ENCODE measurements at regions not wholly inside any gene's neighbourhood (a gene's known extent, or its start where the extent isn't known, plus 50 kb on each side); places are given as distances from the start of the nearest gene placed in this dataset.

GRCh38 chr6:93083337-93084230 lies 335.8 kb downstream of the EPHA7 start:
- Histone ChIP-seq H3K9me3 (ENCODE audit: control insufficient read depth, insufficient read depth, low read length) (no peaks in the 10 kb centered on the region), H3K36me3 (ENCODE audit: control insufficient read depth, insufficient read depth, low read length) (no peaks in the 10 kb centered on the region), H3K4me1 (ENCODE audit: control insufficient read depth, insufficient read depth, low read length) (no peaks in the 10 kb centered on the region), H3K27me3 (ENCODE audit: control insufficient read depth, insufficient read depth, low read length) (no peaks in the 10 kb centered on the region), H3K4me3 (ENCODE audit: low read length) (no peak overlapping the region), H3K27ac (ENCODE audit: low read length) (no peak overlapping the region)
- no peak for DNase-seq (ENCODE audit: low read depth, low spot score)
- WGBS (ENCODE audit: insufficient coverage, insufficient read length): no CpG with 5 or more reads among the region's 1 CpG

DNA sequence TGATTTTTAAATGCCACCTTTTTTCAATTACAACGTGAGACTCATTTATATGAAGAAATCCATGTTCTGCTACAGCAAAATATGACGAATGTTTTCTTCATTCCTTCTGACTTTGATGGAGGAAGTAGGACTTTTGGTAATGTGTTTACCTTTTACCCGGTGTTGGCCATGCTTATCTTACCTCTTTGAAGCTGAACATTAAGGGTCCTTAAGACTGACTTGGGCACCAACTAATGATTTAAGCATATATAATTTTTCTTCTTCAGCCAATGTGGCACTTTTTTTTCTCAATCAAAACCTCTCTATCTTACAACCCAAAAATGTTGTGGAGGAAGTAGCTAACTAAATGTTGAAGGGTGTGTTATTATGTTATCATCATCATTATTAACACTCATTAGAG lies 337.5 kb downstream of the EPHA7 start:
- Histone ChIP-seq H3K27me3 (ENCODE audit: control insufficient read depth, insufficient read depth, low read length) (no peaks in the 10 kb centered on the region), H3K36me3 (ENCODE audit: control insufficient read depth, insufficient read depth, low read length) (no peaks in the 10 kb centered on the region), H3K9me3 (ENCODE audit: control insufficient read depth, insufficient read depth, low read length) (no peaks in the 10 kb centered on the region), H3K4me1 (ENCODE audit: control insufficient read depth, insufficient read depth, low read length) (no peaks in the 10 kb centered on the region), H3K4me3 (ENCODE audit: low read length) (no peak overlapping the region), H3K27ac (ENCODE audit: low read length) (no peak overlapping the region)
- DNase-seq (ENCODE audit: low read depth, low spot score): no peak
- WGBS (ENCODE audit: insufficient coverage, insufficient read length): no CpG with 5 or more reads among the region's 3 CpGs

- H3K4me1 ChIP-seq (ENCODE audit: control insufficient read depth, insufficient read depth, low read length): no peaks in the 10 kb centered on the region
- no peaks in the 10 kb centered on the region for H3K27me3 ChIP-seq (ENCODE audit: control insufficient read depth, insufficient read depth, low read length)
- no peak overlapping the region for H3K4me3 ChIP-seq (ENCODE audit: low read length)
- peak; percentile 7 for DNase-seq (ENCODE audit: low read depth, low spot score)
- H3K36me3 ChIP-seq (ENCODE audit: control insufficient read depth, insufficient read depth, low read length): no peaks in the 10 kb centered on the region
- WGBS (ENCODE audit: insufficient coverage, insufficient read length): no CpG with 5 or more reads among the region's 1 CpG
- H3K27ac ChIP-seq (ENCODE audit: low read length): no peak overlapping the region
- no peaks in the 10 kb centered on the region for H3K9me3 ChIP-seq (ENCODE audit: control insufficient read depth, insufficient read depth, low read length)
Measured at GRCh38 chr6:93079061-93079460, 340.3 kb downstream of the EPHA7 start.

DNA sequence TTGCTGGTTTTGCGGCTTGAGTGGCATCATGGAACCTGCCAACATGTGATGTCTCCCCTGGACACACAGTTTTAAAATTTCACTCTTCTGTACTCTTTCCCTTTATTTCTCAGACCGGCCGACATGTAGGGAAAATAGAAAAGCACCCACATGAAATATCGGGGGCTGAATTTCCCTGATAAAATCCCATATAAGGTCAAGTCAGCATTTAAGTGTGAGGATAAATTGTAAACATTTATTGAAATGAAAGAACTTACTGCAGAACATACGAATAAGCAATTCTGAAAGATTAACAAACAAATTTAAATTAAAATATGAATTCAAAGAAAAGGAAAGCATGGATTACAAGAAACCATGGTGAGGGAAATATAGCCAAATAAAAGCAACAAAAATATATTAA lies 345.5 kb downstream of the EPHA7 start:
- no CpG with 5 or more reads among the region's 5 CpGs for WGBS (ENCODE audit: insufficient coverage, insufficient read length)
- no peaks in the 10 kb centered on the region for H3K36me3 ChIP-seq (ENCODE audit: control insufficient read depth, insufficient read depth, low read length)
- no peaks in the 10 kb centered on the region for H3K9me3 ChIP-seq (ENCODE audit: control insufficient read depth, insufficient read depth, low read length)
- no peaks in the 10 kb centered on the region for H3K4me1 ChIP-seq (ENCODE audit: control insufficient read depth, insufficient read depth, low read length)
- no peak overlapping the region for H3K4me3 ChIP-seq (ENCODE audit: low read length)
- no peaks in the 10 kb centered on the region for H3K27me3 ChIP-seq (ENCODE audit: control insufficient read depth, insufficient read depth, low read length)
- DNase-seq (ENCODE audit: low read depth, low spot score): no peak
- H3K27ac ChIP-seq (ENCODE audit: low read length): no peak overlapping the region

GRCh38 chr6:93069856-93070255 lies 349.5 kb downstream of the EPHA7 start:
- Histone ChIP-seq H3K9me3 (ENCODE audit: control insufficient read depth, insufficient read depth, low read length) (no peaks in the 10 kb centered on the region), H3K36me3 (ENCODE audit: control insufficient read depth, insufficient read depth, low read length) (no peaks in the 10 kb centered on the region), H3K4me3 (ENCODE audit: low read length) (no peak overlapping the region), H3K27me3 (ENCODE audit: control insufficient read depth, insufficient read depth, low read length) (no peaks in the 10 kb centered on the region), H3K27ac (ENCODE audit: low read length) (no peak overlapping the region), H3K4me1 (ENCODE audit: control insufficient read depth, insufficient read depth, low read length) (no peaks in the 10 kb centered on the region)
- DNase-seq (ENCODE audit: low read depth, low spot score): no peak
- WGBS (ENCODE audit: insufficient coverage, insufficient read length): no CpG with 5 or more reads among the region's 1 CpG

DNA sequence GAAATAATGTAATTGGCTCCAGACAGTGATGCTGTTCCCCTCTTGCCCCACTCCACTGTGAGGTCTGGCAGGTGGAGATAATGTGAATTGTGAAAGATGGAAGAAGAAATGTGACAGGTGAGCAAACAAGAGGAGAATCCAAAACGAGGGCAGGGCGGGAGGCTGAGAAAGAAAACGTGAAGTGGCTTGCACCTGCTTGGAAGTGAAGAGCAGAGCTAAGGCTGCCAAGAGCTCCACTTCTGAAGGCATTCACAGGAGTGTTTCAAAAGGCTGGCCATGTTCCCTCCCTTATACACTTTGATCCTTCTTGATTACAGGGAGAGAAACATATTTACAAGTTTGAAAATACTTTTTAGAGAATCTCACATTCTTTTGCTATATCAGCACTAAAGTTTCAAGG lies 359.4 kb downstream of the EPHA7 start:
- no peak overlapping the region for H3K4me3 ChIP-seq (ENCODE audit: low read length)
- no peaks in the 10 kb centered on the region for H3K9me3 ChIP-seq (ENCODE audit: control insufficient read depth, insufficient read depth, low read length)
- no peak overlapping the region for H3K27ac ChIP-seq (ENCODE audit: low read length)
- no peaks in the 10 kb centered on the region for H3K27me3 ChIP-seq (ENCODE audit: control insufficient read depth, insufficient read depth, low read length)
- no CpG with 5 or more reads among the region's 3 CpGs for WGBS (ENCODE audit: insufficient coverage, insufficient read length)
- no peaks in the 10 kb centered on the region for H3K4me1 ChIP-seq (ENCODE audit: control insufficient read depth, insufficient read depth, low read length)
- no peaks in the 10 kb centered on the region for H3K36me3 ChIP-seq (ENCODE audit: control insufficient read depth, insufficient read depth, low read length)
- no peak for DNase-seq (ENCODE audit: low read depth, low spot score)

DNA sequence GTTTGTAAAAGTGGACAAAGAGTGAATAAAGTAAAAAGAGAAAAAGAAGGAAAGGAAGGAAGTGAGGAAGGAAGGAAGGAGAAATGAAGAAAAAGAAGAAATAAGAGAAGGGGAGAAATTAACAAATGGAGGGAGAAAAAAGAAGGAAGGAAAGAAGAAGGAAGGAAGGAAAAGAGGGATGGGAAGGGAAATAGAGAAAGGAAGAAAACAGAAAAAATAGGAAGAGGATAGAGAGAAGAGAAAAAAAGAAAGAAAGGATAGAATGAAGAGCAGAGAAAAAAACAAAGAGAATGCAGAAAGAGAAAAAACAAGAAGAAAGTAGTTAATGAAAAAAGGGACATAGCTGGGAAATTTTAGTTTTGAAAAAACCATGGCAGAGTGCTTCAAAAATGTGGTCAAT lies 361.8 kb downstream of the EPHA7 start:
- H3K4me1 ChIP-seq (ENCODE audit: control insufficient read depth, insufficient read depth, low read length): no peaks in the 10 kb centered on the region
- no peaks in the 10 kb centered on the region for H3K27me3 ChIP-seq (ENCODE audit: control insufficient read depth, insufficient read depth, low read length)
- no peak for DNase-seq (ENCODE audit: low read depth, low spot score)
- no peak overlapping the region for H3K27ac ChIP-seq (ENCODE audit: low read length)
- no peak overlapping the region for H3K4me3 ChIP-seq (ENCODE audit: low read length)
- H3K36me3 ChIP-seq (ENCODE audit: control insufficient read depth, insufficient read depth, low read length): no peaks in the 10 kb centered on the region
- no peaks in the 10 kb centered on the region for H3K9me3 ChIP-seq (ENCODE audit: control insufficient read depth, insufficient read depth, low read length)

DNA sequence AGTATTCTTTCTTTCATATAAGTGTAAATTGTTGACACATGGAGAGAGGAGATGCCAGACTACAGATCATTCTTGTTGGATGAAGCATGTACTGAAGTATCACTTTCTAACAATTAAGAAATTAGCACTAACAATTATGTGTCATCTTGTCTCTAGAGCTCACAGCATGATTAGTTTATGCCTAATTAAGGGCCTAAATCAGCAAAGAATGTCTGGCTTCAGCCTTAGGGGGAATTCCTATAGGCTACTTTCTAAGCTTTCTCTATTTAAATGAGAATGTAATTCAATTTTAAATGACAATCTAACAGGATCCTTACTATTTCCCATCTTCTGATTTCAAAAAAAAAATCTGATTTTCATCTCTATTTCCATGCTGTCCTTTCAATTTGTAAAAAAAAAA lies 371.0 kb downstream of the EPHA7 start:
- Histone ChIP-seq H3K9me3 (ENCODE audit: control insufficient read depth, insufficient read depth, low read length) (no peaks in the 10 kb centered on the region), H3K4me1 (ENCODE audit: control insufficient read depth, insufficient read depth, low read length) (no peaks in the 10 kb centered on the region), H3K4me3 (ENCODE audit: low read length) (no peak overlapping the region), H3K36me3 (ENCODE audit: control insufficient read depth, insufficient read depth, low read length) (no peaks in the 10 kb centered on the region), H3K27ac (ENCODE audit: low read length) (no peak overlapping the region), H3K27me3 (ENCODE audit: control insufficient read depth, insufficient read depth, low read length) (no peaks in the 10 kb centered on the region)
- DNase-seq (ENCODE audit: low read depth, low spot score): no peak

DNA sequence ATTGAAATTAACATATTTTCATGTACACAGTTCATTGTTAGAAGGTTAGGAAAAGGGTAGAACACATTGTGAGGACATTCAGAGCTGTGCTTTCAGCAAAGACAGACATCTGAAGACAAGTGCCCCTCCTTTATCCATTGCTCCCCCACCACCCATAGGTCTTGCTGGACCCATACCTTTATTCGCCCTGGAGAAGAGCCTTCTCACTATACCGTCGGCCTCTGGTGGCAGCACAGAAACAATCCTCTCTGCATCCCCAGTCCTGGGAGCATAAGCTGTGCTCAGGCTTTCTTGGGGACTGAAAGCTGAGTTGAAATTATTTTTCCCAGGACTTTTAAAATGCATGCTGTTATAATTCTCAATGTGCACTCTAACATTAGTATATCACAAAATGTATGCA lies 372.3 kb downstream of the EPHA7 start:
- DNase-seq (ENCODE audit: low read depth, low spot score): peak; percentile 13

GRCh38 chr6:93045156-93045555 lies 374.2 kb downstream of the EPHA7 start:
- H3K27ac ChIP-seq (ENCODE audit: low read length): no peak overlapping the region
- DNase-seq (ENCODE audit: low read depth, low spot score): no peak
- H3K9me3 ChIP-seq (ENCODE audit: control insufficient read depth, insufficient read depth, low read length): no peaks in the 10 kb centered on the region
- no peaks in the 10 kb centered on the region for H3K27me3 ChIP-seq (ENCODE audit: control insufficient read depth, insufficient read depth, low read length)
- WGBS (ENCODE audit: insufficient coverage, insufficient read length): no CpG with 5 or more reads among the region's 1 CpG
- H3K36me3 ChIP-seq (ENCODE audit: control insufficient read depth, insufficient read depth, low read length): no peaks in the 10 kb centered on the region
- no peak overlapping the region for H3K4me3 ChIP-seq (ENCODE audit: low read length)
- H3K4me1 ChIP-seq (ENCODE audit: control insufficient read depth, insufficient read depth, low read length): no peaks in the 10 kb centered on the region

More for the DNA sequence above, 372.3 kb downstream of the EPHA7 start:
- no CpG with 5 or more reads among the region's 3 CpGs for WGBS (ENCODE audit: insufficient coverage, insufficient read length)
- H3K4me3 ChIP-seq (ENCODE audit: low read length): no peak overlapping the region
- no peaks in the 10 kb centered on the region for H3K27me3 ChIP-seq (ENCODE audit: control insufficient read depth, insufficient read depth, low read length)
- H3K9me3 ChIP-seq (ENCODE audit: control insufficient read depth, insufficient read depth, low read length): no peaks in the 10 kb centered on the region
- H3K27ac ChIP-seq (ENCODE audit: low read length): no peak overlapping the region
- no peaks in the 10 kb centered on the region for H3K36me3 ChIP-seq (ENCODE audit: control insufficient read depth, insufficient read depth, low read length)
- no peaks in the 10 kb centered on the region for H3K4me1 ChIP-seq (ENCODE audit: control insufficient read depth, insufficient read depth, low read length)

DNA sequence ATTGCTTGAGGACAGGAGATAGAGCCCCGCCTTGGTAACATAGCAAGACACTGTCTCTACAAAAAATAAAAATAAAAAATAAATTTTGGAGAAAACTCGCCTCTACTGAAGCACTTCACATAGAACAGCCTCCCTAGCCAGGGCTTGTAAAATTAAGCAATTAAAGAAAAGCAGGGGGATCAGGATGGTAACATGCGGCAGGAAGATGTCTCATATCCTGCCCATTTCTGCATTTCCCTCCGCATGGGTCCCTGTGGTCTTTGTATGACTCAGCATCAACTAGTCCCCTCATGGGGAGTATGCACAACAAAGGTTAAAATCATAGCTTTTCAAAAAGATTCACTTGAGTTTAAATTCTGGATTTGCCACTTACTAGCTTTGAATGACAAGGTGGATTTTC lies 379.0 kb downstream of the EPHA7 start:
- Histone ChIP-seq H3K4me3 (ENCODE audit: low read length) (no peak overlapping the region), H3K36me3 (ENCODE audit: control insufficient read depth, insufficient read depth, low read length) (no peaks in the 10 kb centered on the region), H3K27ac (ENCODE audit: low read length) (no peak overlapping the region), H3K4me1 (ENCODE audit: control insufficient read depth, insufficient read depth, low read length) (no peaks in the 10 kb centered on the region), H3K27me3 (ENCODE audit: control insufficient read depth, insufficient read depth, low read length) (no peaks in the 10 kb centered on the region), H3K9me3 (ENCODE audit: control insufficient read depth, insufficient read depth, low read length) (no peaks in the 10 kb centered on the region)
- no CpG with 5 or more reads among the region's 4 CpGs for WGBS (ENCODE audit: insufficient coverage, insufficient read length)
- no peak for DNase-seq (ENCODE audit: low read depth, low spot score)

Measured in iPS DF 6.9 (cell line).